ENCODE measurements at regions not wholly inside any gene's neighbourhood (a gene's known extent, or its start where the extent isn't known, plus 50 kb on each side); places are given as distances from the start of the nearest gene placed in this dataset.

GRCh38 chr6:14282854-14283505 lies 165.4 kb downstream of the CD83 start:
- TF ChIP-seq CTCF (IDR thresholded peaks at IDR 0.05) (no peak), ZNF423 (CRISPR knock-in tag; IDR thresholded peaks at IDR 0.05) (no peak)
